22Rv1 (cell line): ENCODE measurements at regions not wholly inside any gene's neighbourhood (a gene's known extent, or its start where the extent isn't known, plus 50 kb on each side); places are given as distances from the start of the nearest gene placed in this dataset.

ENCODE experiments used
- CTCF ChIP-seq: fragments of 450-650 bp; IDR thresholded peaks from 2 replicates; pipeline ENCODE4 v1.5.1; 2017; ENCODE audit warnings: mild to moderate bottlenecking
- ZFX ChIP-seq: fragments of 450-650 bp; IDR thresholded peaks from 2 replicates; pipeline ENCODE4 v1.6.1; 2017; ENCODE audit warnings: antibody characterized with exemption, borderline replicate concordance

GRCh38 chr4:14008494-14008893, 381.0 kb upstream of the BOD1L1 start:
- TF ChIP-seq CTCF, result no peak
- TF ChIP-seq ZFX, result no peak
